SK-MEL-5 (cell line): ENCODE measurements at regions not wholly inside any gene's neighbourhood (a gene's known extent, or its start where the extent isn't known, plus 50 kb on each side); places are given as distances from the start of the nearest gene placed in this dataset.

ENCODE experiments used
- DNase-seq: peaks from one replicate; pipeline ENCODE4 v3.0.0-alpha.2; 2016; ENCODE audit warnings: low read depth, low spot score
- in situ Hi-C: cut with HindIII; loops from 2 replicates; pipeline ENCODE4 v1.10.0; 2016; ENCODE audit warnings: low sequenced_read_pairs, high pct_unique_total_duplicates, low pct_unique_long_range_greater_than_20kb

- DNase-seq, result no peak
- in situ Hi-C loops, result no loop called here
These were observed 1822.0 kb upstream of the SEL1L start for GRCh38 chr14:83355609-83356008.

- in situ Hi-C loops, result no loop called here
- DNase-seq, result no peak
These were observed 1822.4 kb upstream of the SEL1L start for GRCh38 chr14:83356080-83356479.

- no peak for DNase-seq
- in situ Hi-C loops, result no loop called here
These were observed 1838.6 kb upstream of the SEL1L start for GRCh38 chr14:83372271-83372670.

GRCh38 chr14:83379436-83379835 is 1845.8 kb upstream of the SEL1L start:
- DNase-seq, result no peak
- in situ Hi-C loops, result no loop called here

GRCh38 chr14:83384253-83384652 is 1850.6 kb upstream of the SEL1L start:
- in situ Hi-C loops, result no loop called here
- DNase-seq, result no peak

GRCh38 chr14:83395321-83395720 is 1861.7 kb upstream of the SEL1L start:
- in situ Hi-C loops, result no loop called here
- DNase-seq, result no peak

- DNase-seq, result no peak
- in situ Hi-C loops, result no loop called here
These were observed 1882.8 kb upstream of the SEL1L start for GRCh38 chr14:83416476-83416875.

- DNase-seq, result no peak
- in situ Hi-C loops, result no loop called here
These were observed 1885.8 kb upstream of the SEL1L start for GRCh38 chr14:83419420-83419819.

GRCh38 chr14:83421711-83422110 is 1888.1 kb upstream of the SEL1L start:
- no peak for DNase-seq
- in situ Hi-C loops, result no loop called here

- no peak for DNase-seq
- in situ Hi-C loops, result no loop called here
These were observed 1891.5 kb upstream of the SEL1L start for GRCh38 chr14:83425138-83425537.

GRCh38 chr14:83425706-83426105 is 1892.1 kb upstream of the SEL1L start:
- no peak for DNase-seq
- in situ Hi-C loops, result no loop called here

- DNase-seq, result no peak
- in situ Hi-C loops, result no loop called here
These were observed 1900.0 kb upstream of the SEL1L start for GRCh38 chr14:83433618-83434017.

- in situ Hi-C loops, result no loop called here
- no peak for DNase-seq
These were observed 1908.1 kb upstream of the SEL1L start for GRCh38 chr14:83441801-83442200.

GRCh38 chr14:83455561-83455960 is 1921.9 kb upstream of the SEL1L start:
- no peak for DNase-seq
- in situ Hi-C loops, result no loop called here

- peak; percentile 1 for DNase-seq
- in situ Hi-C loops, result no loop called here
These were observed 1927.9 kb upstream of the SEL1L start for GRCh38 chr14:83461521-83461920.

- DNase-seq, result no peak
- in situ Hi-C loops, result no loop called here
These were observed 1929.1 kb upstream of the SEL1L start for GRCh38 chr14:83462759-83463158.

- in situ Hi-C loops, result no loop called here
- peak; percentile 76 for DNase-seq
These were observed 1929.9 kb upstream of the SEL1L start for GRCh38 chr14:83463500-83464098.

- DNase-seq, result no peak
- in situ Hi-C loops, result no loop called here
These were observed 1934.2 kb upstream of the SEL1L start for GRCh38 chr14:83467811-83468210.

- in situ Hi-C loops, result no loop called here
- no peak for DNase-seq
These were observed 1936.8 kb upstream of the SEL1L start for GRCh38 chr14:83470466-83470865.
